ENCODE measurements at regions not wholly inside any gene's neighbourhood (a gene's known extent, or its start where the extent isn't known, plus 50 kb on each side); places are given as distances from the start of the nearest gene placed in this dataset.
"Not testable (repeated sequence)": the region's sequence is repeated elsewhere in the genome, so short reads cannot be mapped to it uniquely, and the experiment has no call there.

GRCh38 chr17:77801545-77802332 is 156.8 kb upstream of the TNRC6C start:
- no peak for TF ChIP-seq ZFX (IDR thresholded peaks at IDR 0.05)
- TF ChIP-seq CTCF (conservative IDR thresholded peaks at IDR 0.05), result no peak

GRCh38 chr17:77802333-77802615 is 156.2 kb upstream of the TNRC6C start:
- no peak for TF ChIP-seq CTCF (conservative IDR thresholded peaks at IDR 0.05)
- TF ChIP-seq ZFX (IDR thresholded peaks at IDR 0.05), result no peak
- H3K27ac ChIP-seq, result no peak overlapping the region

More at GRCh38 chr17:77801545-77802332, 156.8 kb upstream of the TNRC6C start:
- no peak overlapping the region for H3K27ac ChIP-seq

- no peak overlapping the region for H3K27ac ChIP-seq
- TF ChIP-seq CTCF (conservative IDR thresholded peaks at IDR 0.05), result no peak
- TF ChIP-seq ZFX (IDR thresholded peaks at IDR 0.05), result no peak
Measured at GRCh38 chr17:77802811-77803220, 155.7 kb upstream of the TNRC6C start.

- no peak overlapping the region for H3K27ac ChIP-seq
- TF ChIP-seq ZFX (IDR thresholded peaks at IDR 0.05) (no peak), CTCF (conservative IDR thresholded peaks at IDR 0.05) (no peak)
Measured at GRCh38 chr17:77803726-77804125, 154.8 kb upstream of the TNRC6C start.

- TF ChIP-seq CTCF (conservative IDR thresholded peaks at IDR 0.05), result no peak
- no peak for TF ChIP-seq ZFX (IDR thresholded peaks at IDR 0.05)
- H3K27ac ChIP-seq, result no peak overlapping the region
Measured at GRCh38 chr17:77804796-77805426, 153.6 kb upstream of the TNRC6C start.

- H3K27ac ChIP-seq, result not testable (repeated sequence)
Measured at GRCh38 chr17:77805970-77806369, 152.5 kb upstream of the TNRC6C start.

GRCh38 chr17:77807051-77807745 is 151.3 kb upstream of the TNRC6C start:
- H3K27ac ChIP-seq, result no peak overlapping the region
- TF ChIP-seq CTCF (conservative IDR thresholded peaks at IDR 0.05) (no peak), ZFX (IDR thresholded peaks at IDR 0.05) (no peak)

Data from C4-2B (cell line).